ENCODE measurements at regions not wholly inside any gene's neighbourhood (a gene's known extent, or its start where the extent isn't known, plus 50 kb on each side); places are given as distances from the start of the nearest gene placed in this dataset.

DNA sequence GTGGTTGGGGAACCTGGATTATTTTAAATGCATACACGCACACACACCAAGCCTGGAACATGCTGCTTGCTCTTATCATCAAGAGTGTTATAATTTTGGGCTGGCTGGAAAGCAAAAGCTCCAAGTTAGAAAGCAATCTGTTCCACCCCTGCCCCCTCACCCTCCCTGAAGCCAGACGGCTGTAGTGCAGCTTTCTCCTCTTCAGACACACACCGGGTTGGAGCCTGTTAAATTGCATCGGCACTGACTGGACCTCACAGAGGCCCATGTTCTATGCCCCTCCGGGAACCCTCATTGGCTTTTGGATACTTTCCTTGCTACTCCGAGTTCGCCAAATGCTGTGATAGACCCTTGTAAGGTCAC, 90.6 kb upstream of the KCNJ15 start:
- H3K4me2 ChIP-seq: no peak overlapping the region
- no peak for ATAC-seq
- FAIRE-seq: no peak
- POLR2A ChIA-PET: no interaction called here
- H3K4me1 ChIP-seq: peaks cover 9% of the 10 kb centered on the region
- CTCF ChIA-PET: interaction anchor here (1.4 to 10.9 kb wide), 4 partner anchors 186 to 454 kb away, joined by 4 to 81 read pairs (median 40); partner anchors contain the start of gene KCNJ6
- H3K9me3 ChIP-seq: no peaks in the 10 kb centered on the region
- peak overlapping the region in 1 of 2 experiments; percentile 45; a peak in 2 of 6 replicates for H3K27ac ChIP-seq
- 74% methylated on average over 7 of the region's 7 CpGs for WGBS (ENCODE audit: missing lambda C conversion rate)
- TF ChIP-seq ZNF302 (CRISPR knock-in tag; IDR thresholded peaks at IDR 0.05): no peak
- TF ChIP-seq KDM5A (IDR thresholded peaks at IDR 0.05): no peak
- TF ChIP-seq NFE2L2 (conservative IDR thresholded peaks at IDR 0.05; ENCODE audit: low read length): no peak
- TF ChIP-seq EP300 (IDR thresholded peaks at IDR 0.05): no peak
- TF ChIP-seq HEYL (CRISPR knock-in tag; IDR thresholded peaks at IDR 0.05): no peak
- TF ChIP-seq EHF (CRISPR knock-in tag; IDR thresholded peaks at IDR 0.05): no peak
- DNase-seq (ENCODE audit: low read depth in 1 of 2, low spot score in 1 of 2): no peak
- H3K4me3 ChIP-seq: no peak overlapping the region

DNA sequence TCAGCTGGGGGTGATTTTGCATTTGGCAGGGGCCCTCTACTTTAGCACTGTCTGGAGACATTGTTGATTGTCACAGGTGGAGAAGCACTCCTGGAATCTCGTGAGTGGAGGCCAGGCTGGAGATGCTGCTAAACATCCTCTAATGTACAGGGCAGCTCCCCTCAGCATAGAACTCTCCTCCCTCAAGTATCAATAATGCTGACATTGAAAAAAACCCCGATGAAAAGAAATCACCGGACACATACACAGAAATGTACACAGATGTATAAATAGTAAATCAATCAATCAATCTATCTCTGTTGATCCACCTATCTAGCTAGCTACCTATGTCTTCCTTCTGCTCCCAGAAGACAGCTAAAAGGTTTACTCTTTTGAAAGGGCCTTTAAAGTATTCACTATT, 89.4 kb upstream of the KCNJ15 start:
- peak overlapping the region in 1 of 2 experiments; percentile 54; a peak in 2 of 6 replicates for H3K27ac ChIP-seq
- DNase-seq (ENCODE audit: low read depth in 1 of 2, low spot score in 1 of 2) (no peak), FAIRE-seq (no peak), ATAC-seq (no peak)
- ChIA-PET POLR2A (no interaction called here), CTCF (interaction anchor here (1.2 to 10.9 kb wide), 5 partner anchors 184 to 467 kb away, joined by 4 to 81 read pairs (median 5); partner anchors contain the start of gene KCNJ6)
- no peak overlapping the region for H3K4me3 ChIP-seq
- H3K4me1 ChIP-seq: peaks cover 20% of the 10 kb centered on the region
- TF ChIP-seq MAFK (IDR thresholded peaks at IDR 0.05; ENCODE audit: partially characterized antibody) (peak; percentile 79), NFE2L2 (conservative IDR thresholded peaks at IDR 0.05; ENCODE audit: low read length) (no peak)
- H3K9me3 ChIP-seq: no peaks in the 10 kb centered on the region
- 71% methylated on average over 3 of the region's 3 CpGs for WGBS (ENCODE audit: missing lambda C conversion rate)
- H3K4me2 ChIP-seq: no peak overlapping the region

DNA sequence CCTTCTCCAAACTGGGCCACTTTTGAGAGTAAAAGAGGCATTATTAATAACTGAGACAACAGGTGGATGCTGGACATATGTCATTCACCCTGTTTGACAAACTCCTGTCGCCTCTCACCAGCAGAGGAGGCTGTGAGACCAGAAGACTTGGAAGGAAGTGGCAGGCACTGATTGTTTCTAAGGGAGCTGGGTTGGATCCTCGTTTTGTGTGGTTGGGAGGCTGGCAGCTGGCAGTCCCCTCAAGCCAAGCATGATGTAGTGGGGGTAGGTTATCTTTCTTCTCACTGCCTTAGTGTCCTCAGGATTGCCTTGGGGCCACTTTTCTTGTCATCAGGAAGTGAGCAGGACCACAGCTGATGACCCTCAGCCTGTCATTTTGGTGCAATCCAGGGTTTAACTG, 86.5 kb upstream of the KCNJ15 start:
- 14% methylated on average over 2 of the region's 2 CpGs for WGBS (ENCODE audit: missing lambda C conversion rate)
- ATAC-seq: peak in 1 of 2 experiments; percentile 57; a peak in 3 of 6 replicates
- Histone ChIP-seq H3K4me3 (no peak overlapping the region), H3K4me2 (no peak overlapping the region), H3K4me1 (peaks cover 20% of the 10 kb centered on the region), H3K9me3 (no peaks in the 10 kb centered on the region), H3K27ac (peak overlapping the region; percentile 64 to 81)
- ChIA-PET CTCF (interaction anchor here (0.6 to 10.9 kb wide), 17 partner anchors 10 to 186 kb away, joined by 3 to 81 read pairs (median 4); no protein-coding TSS in a partner anchor), POLR2A (no interaction called here)
- peak in 1 of 2 experiments; percentile 57 for DNase-seq (ENCODE audit: low read depth in 1 of 2, low spot score in 1 of 2)
- TF ChIP-seq NPAS2 (CRISPR knock-in tag; IDR thresholded peaks at IDR 0.05; ENCODE audit: borderline replicate concordance): no peak
- TF ChIP-seq SMC3 (IDR thresholded peaks at IDR 0.05): peak; percentile 53; the same call in 2 of the 3 replicates
- peak; percentile 49 to 74; a peak in 4 of 5 replicates for TF ChIP-seq RAD21 (conservative IDR thresholded peaks at IDR 0.05 in 1 of 2, IDR thresholded peaks at IDR 0.05 in 1 of 2)
- TF ChIP-seq, protein P1, sequence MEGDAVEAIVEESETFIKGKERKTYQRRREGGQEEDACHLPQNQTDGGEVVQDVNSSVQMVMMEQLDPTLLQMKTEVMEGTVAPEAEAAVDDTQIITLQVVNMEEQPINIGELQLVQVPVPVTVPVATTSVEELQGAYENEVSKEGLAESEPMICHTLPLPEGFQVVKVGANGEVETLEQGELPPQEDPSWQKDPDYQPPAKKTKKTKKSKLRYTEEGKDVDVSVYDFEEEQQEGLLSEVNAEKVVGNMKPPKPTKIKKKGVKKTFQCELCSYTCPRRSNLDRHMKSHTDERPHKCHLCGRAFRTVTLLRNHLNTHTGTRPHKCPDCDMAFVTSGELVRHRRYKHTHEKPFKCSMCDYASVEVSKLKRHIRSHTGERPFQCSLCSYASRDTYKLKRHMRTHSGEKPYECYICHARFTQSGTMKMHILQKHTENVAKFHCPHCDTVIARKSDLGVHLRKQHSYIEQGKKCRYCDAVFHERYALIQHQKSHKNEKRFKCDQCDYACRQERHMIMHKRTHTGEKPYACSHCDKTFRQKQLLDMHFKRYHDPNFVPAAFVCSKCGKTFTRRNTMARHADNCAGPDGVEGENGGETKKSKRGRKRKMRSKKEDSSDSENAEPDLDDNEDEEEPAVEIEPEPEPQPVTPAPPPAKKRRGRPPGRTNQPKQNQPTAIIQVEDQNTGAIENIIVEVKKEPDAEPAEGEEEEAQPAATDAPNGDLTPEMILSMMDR (IDR thresholded peaks at IDR 0.05): peak; percentile 21; the same call in 1 of the 3 replicates
- no peak for TF ChIP-seq TP53 (CRISPR knock-in tag; IDR thresholded peaks at IDR 0.05)
- FAIRE-seq: no peak

DNA sequence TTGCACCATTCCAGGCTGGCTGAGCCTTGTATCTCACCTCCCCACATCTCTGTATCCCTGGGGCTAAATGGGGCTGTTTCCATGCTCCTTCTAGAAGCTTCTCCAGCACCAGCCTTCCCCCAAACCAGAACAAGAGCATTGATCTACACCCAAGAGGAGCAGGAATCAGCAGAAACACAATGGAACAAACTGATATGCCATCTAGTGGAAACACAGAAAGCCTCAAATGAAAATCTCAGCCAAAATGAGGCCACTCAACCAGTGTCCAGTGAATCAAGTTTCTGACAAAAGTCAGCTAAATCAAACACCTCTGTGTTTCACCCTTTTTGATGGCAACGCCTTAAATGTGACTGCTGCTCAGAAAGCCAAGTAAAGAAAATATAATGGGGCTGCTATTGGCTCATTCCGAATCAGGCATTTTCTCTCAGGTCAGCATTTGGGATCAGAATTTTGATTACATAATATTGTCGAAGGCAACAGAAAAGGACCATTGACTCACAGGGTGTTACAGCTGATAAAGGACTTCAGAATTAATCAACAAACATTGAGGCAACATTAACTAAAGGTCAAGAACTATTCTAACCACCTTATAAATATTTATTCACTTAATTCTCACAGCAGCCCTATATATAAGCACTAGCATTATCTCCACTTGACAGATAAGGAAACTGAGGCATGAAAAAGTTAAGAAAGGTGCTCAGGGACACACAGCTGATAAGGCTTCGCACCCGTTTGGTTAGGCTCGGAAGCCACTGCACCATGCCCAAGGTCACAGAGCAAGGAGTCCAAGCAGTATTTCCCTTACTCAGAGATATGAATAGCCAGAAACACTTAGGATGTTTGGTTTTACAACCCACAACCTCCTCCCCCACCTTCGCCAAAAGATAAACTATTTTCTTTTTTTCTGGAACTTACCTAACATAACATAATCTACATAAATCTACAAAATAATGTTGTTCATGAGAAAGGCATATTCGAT, 85.8 kb upstream of the KCNJ15 start:
- TF ChIP-seq RAD21 (conservative IDR thresholded peaks at IDR 0.05 in 1 of 2, IDR thresholded peaks at IDR 0.05 in 1 of 2): peak; percentile 24 to 32; a peak in 3 of 5 replicates
- TF ChIP-seq RCOR1 (IDR thresholded peaks at IDR 0.05; ENCODE audit: low read depth, low read length): no peak
- no peak for TF ChIP-seq EHF (CRISPR knock-in tag; IDR thresholded peaks at IDR 0.05)
- H3K4me1 ChIP-seq: peaks cover 20% of the 10 kb centered on the region
- DNase-seq (ENCODE audit: low read depth in 1 of 2, low spot score in 1 of 2) (peak in 1 of 2 experiments; percentile 33), ATAC-seq (peak in 1 of 2 experiments; percentile 61; a peak in 3 of 6 replicates), FAIRE-seq (no peak)
- H3K4me3 ChIP-seq: no peak overlapping the region
- H3K9me3 ChIP-seq: no peaks in the 10 kb centered on the region
- H3K27ac ChIP-seq: peak overlapping the region; percentile 64 to 81
- CTCF ChIA-PET: interaction anchor here (0.6 to 10.9 kb wide), 22 partner anchors 10 to 920 kb away, joined by 3 to 81 read pairs (median 4); no protein-coding TSS in a partner anchor
- POLR2A ChIA-PET: no interaction called here
- H3K4me2 ChIP-seq: peak overlapping the region; percentile 13; the same call in 2 of the 3 replicates
- WGBS (ENCODE audit: missing lambda C conversion rate): 74% methylated on average over 8 of the region's 8 CpGs

Measured in A549 (cell line).